Gastrocnemius medialis (tissue), 4 donors: ENCODE measurements at regions not wholly inside any gene's neighbourhood (a gene's known extent, or its start where the extent isn't known, plus 50 kb on each side); places are given as distances from the start of the nearest gene placed in this dataset.
A peak's percentile ranks its signal among the peaks of the same experiment; 100 is the strongest.

Experiments
- ATAC-seq, 2 donors: fragments of 150-250 bp; one replicate each; pipeline ENCODE4 v1.9.1; 2016
- DNase-seq, 2 donors: peaks; one replicate each; pipeline ENCODE4 v3.0.0-alpha.2; 2019
- H3K27ac ChIP-seq, 4 donors: fragments of 200-600 bp; sonication (generic); 1 replicate in 1 of 4; 2 replicates in 3 of 4; pipeline ENCODE4 v1.5.1; 2016 to 2018; ENCODE audit warnings: mild to moderate bottlenecking in 2 of 4, moderate library complexity in 1 of 4
- H3K27me3 ChIP-seq, 3 donors: fragments of 200-600 bp; sonication (generic) in 2 of 3; 1 replicate in 1 of 3; 2 replicates in 2 of 3; pipeline versions ENCODE4 v1.5.1 to v1.6.0; 2016 to 2019; ENCODE audit warnings: mild to moderate bottlenecking in 1 of 3, moderate library complexity in 1 of 3
- H3K36me3 ChIP-seq, 2 donors: fragments of 200-600 bp; sonication (generic) in 1 of 2; one replicate each; pipeline ENCODE4 v1.5.1; 2017 to 2018
- H3K4me1 ChIP-seq, 2 donors: fragments of 200-600 bp; sonication (generic) in 1 of 2; one replicate each; pipeline ENCODE4 v1.5.1; 2016 to 2017; ENCODE audit warnings: mild to moderate bottlenecking in 2 of 2
- H3K4me3 ChIP-seq, 4 donors: fragments of 200-600 bp; sonication (generic) in 3 of 4; 1 replicate in 1 of 4; 2 replicates in 3 of 4; pipeline ENCODE4 v1.5.1; 2016 to 2019; ENCODE audit warnings: mild to moderate bottlenecking in 2 of 4
- H3K9me3 ChIP-seq, 3 donors: fragments of 200-600 bp; sonication (generic) in 2 of 3; 1 replicate in 1 of 3; 2 replicates in 2 of 3; pipeline ENCODE4 v1.5.1; 2016 to 2019
- POLR2A ChIP-seq, 2 donors: fragments of 450-650 bp; IDR thresholded peaks; one replicate each; pipeline ENCODE4 v1.6.1; 2017; ENCODE audit warnings: antibody characterized with exemption in 2 of 2, mild to moderate bottlenecking in 2 of 2, moderate library complexity in 2 of 2
- in situ Hi-C, 4 donors: fragments of 200-750 bp; cut with MboI; loops; one replicate each; pipeline versions ENCODE4 v1.15.0 to v1.8.0; 2017; ENCODE audit warnings: low sequenced_read_pairs in 4 of 4
- intact Hi-C: fragments of 100-400 bp; cut with DNase I; formaldehyde crosslinking; loops from one replicate; pipeline ENCODE4 v1.15.1; 2023; ENCODE audit warnings: low total_unique reads
- TF ChIP-seq, protein P1 (sequence below), 5 experiments: fragments of 450-650 bp in 3 of 5; fragments of 200-600 bp in 2 of 5; sonication (generic) in 2 of 5; IDR thresholded peaks in 4 of 5; conservative IDR thresholded peaks in 1 of 5; 1 replicate in 4 of 5; 2 replicates in 1 of 5; pipeline ENCODE4 v1.5.1; 2016 to 2019; ENCODE audit warnings: antibody characterized with exemption in 5 of 5, mild to moderate bottlenecking in 3 of 5, moderate library complexity in 3 of 5

DNA sequence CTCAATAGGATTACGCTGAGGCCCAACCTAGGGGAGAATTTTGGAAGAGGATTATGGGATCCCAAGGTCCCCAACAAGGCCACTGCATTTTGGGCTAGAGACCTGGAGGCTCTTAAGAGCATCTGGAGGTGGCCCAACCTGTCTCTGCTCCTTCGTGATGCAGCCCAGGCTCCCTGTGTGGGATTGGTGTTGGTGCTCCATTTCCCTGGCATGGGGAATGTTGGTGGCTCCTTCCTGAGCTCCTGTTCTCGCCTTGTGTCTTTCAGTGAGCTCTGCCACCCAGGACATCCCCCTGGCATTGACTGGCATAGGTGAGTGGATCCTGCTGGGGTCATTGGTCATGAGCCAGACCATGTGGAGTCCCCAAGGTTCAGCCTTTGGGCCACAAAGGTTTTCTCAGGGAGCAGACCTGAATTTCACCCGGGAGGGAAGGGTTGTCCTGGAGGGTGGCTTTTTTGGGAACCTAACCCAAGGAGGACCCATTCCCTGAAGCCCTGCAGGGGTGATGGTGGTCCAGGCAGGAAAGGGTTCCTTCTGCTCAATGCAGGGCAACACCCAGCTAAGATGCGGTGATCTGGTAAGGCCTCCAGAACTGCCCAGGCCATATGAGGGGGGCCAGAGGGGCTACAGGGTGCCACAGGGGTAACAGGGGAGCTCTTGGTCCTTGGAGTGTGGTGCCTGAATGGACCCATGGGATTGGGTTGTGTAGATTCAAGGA lies 202.5 kb downstream of the UBE3A start:
- ATAC-seq: no peak
- H3K4me1 ChIP-seq: no peaks in the 10 kb centered on the region

DNA sequence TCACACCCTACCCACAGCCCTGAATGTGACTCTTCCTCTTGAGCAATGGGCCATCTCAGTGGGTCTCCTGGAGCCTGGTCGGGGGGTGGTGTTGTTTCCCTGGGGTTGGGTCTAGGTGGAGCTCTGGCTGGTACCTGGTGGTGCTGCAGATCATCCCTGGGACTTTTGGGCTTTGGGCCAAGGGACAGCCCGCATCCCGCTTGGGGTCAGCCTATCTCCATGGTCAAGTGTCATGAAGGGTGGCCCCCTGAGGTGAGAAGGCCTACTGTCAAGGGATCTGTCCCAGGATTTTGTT lies 202.0 kb downstream of the UBE3A start:
- no peaks in the 10 kb centered on the region for H3K27me3 ChIP-seq
- TF ChIP-seq POLR2A (IDR thresholded peaks at IDR 0.05): no peak
- TF ChIP-seq, protein P1, sequence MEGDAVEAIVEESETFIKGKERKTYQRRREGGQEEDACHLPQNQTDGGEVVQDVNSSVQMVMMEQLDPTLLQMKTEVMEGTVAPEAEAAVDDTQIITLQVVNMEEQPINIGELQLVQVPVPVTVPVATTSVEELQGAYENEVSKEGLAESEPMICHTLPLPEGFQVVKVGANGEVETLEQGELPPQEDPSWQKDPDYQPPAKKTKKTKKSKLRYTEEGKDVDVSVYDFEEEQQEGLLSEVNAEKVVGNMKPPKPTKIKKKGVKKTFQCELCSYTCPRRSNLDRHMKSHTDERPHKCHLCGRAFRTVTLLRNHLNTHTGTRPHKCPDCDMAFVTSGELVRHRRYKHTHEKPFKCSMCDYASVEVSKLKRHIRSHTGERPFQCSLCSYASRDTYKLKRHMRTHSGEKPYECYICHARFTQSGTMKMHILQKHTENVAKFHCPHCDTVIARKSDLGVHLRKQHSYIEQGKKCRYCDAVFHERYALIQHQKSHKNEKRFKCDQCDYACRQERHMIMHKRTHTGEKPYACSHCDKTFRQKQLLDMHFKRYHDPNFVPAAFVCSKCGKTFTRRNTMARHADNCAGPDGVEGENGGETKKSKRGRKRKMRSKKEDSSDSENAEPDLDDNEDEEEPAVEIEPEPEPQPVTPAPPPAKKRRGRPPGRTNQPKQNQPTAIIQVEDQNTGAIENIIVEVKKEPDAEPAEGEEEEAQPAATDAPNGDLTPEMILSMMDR (IDR thresholded peaks at IDR 0.05 in 4 of 5, conservative IDR thresholded peaks at IDR 0.05 in 1 of 5): no peak
- in situ Hi-C loops: no loop called here
- no peak for DNase-seq
- ATAC-seq: no peak
- H3K27ac ChIP-seq: no peak overlapping the region
- intact Hi-C loops: no loop called here
- no peak overlapping the region for H3K4me3 ChIP-seq
- H3K4me1 ChIP-seq: no peaks in the 10 kb centered on the region
- no peaks in the 10 kb centered on the region for H3K36me3 ChIP-seq
- H3K9me3 ChIP-seq: no peaks in the 10 kb centered on the region

More for the DNA sequence above, 202.5 kb downstream of the UBE3A start:
- TF ChIP-seq POLR2A (IDR thresholded peaks at IDR 0.05): no peak
- Histone ChIP-seq H3K27me3 (no peaks in the 10 kb centered on the region), H3K36me3 (no peaks in the 10 kb centered on the region), H3K27ac (no peak overlapping the region), H3K4me3 (no peak overlapping the region), H3K9me3 (no peaks in the 10 kb centered on the region)
- intact Hi-C loops (no loop called here), in situ Hi-C loops (no loop called here)
- DNase-seq: no peak

GRCh38 chr15:25237291-25237978 lies 201.4 kb downstream of the UBE3A start:
- intact Hi-C loops (no loop called here), in situ Hi-C loops (no loop called here)
- H3K9me3 ChIP-seq: no peaks in the 10 kb centered on the region
- no peaks in the 10 kb centered on the region for H3K4me1 ChIP-seq
- TF ChIP-seq POLR2A (IDR thresholded peaks at IDR 0.05): no peak
- TF ChIP-seq, protein P1 (IDR thresholded peaks at IDR 0.05 in 4 of 5, conservative IDR thresholded peaks at IDR 0.05 in 1 of 5): no peak
- DNase-seq (no peak), ATAC-seq (no peak)
- no peaks in the 10 kb centered on the region for H3K27me3 ChIP-seq
- no peaks in the 10 kb centered on the region for H3K36me3 ChIP-seq
- H3K27ac ChIP-seq: no peak overlapping the region
- H3K4me3 ChIP-seq: no peak overlapping the region

DNA sequence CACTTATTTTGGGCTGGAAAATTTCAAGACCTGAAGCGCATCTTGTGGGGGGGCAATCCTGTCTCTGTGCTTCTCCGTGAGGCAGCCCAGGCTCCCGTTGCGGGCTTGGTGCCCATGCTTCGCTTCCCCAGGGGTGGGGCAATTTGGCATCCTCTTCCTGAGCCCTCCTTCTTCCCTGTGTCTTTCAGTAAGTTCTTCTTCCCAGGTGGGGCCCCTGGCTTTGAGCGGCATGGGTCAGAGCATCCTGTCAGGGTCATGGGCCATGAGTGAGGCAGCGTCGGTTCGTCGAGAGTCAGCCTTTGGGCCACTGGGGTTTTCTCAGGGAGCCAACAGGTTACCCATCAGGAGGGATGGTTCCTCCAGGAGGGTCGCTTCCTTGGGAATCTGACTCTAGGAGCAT lies 200.7 kb downstream of the UBE3A start:
- no peaks in the 10 kb centered on the region for H3K27me3 ChIP-seq
- H3K9me3 ChIP-seq: no peaks in the 10 kb centered on the region
- no peak overlapping the region for H3K4me3 ChIP-seq
- H3K4me1 ChIP-seq: no peaks in the 10 kb centered on the region
- TF ChIP-seq POLR2A (IDR thresholded peaks at IDR 0.05): no peak
- intact Hi-C loops: no loop called here
- no peaks in the 10 kb centered on the region for H3K36me3 ChIP-seq
- ATAC-seq (no peak), DNase-seq (no peak)
- in situ Hi-C loops: no loop called here
- no peak overlapping the region for H3K27ac ChIP-seq

DNA sequence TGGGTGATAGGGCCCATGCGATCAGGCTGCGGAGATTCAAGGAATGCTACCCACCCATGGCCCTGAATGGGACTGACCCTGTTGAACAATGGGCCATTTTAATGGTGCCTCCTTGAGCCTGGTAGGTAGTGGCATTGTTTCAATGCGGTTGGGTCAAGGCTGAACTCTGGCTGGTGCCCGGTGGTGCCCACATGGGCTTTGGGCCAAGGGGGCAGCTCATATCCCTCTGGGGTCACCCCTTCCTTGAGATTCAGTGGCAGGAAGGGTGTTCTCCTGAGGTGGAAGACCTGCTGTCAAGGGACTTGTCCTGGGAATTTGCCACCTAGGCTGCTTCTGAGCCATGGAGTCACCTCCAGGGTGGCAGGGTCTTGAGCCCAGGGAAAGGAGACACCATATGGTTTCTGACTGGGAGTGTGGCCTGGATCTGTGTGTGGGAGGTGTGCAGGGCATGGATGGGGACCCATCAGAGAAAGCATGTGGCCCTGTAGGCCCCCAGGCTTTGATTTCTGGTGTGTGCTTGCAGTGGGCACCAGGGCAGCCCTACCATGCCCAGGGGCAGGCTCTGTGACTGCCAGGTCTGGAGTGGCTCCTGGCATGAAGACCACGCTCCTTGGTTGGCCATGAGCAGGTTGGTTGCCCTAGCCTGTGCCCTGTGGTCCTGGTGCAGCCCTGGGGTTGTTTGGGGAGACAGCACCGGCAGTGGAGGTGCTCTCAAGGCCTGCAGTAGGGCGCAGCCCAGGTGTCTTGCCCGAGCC lies 199.9 kb downstream of the UBE3A start:
- Histone ChIP-seq H3K36me3 (no peaks in the 10 kb centered on the region), H3K27me3 (no peaks in the 10 kb centered on the region), H3K27ac (no peak overlapping the region), H3K4me1 (no peaks in the 10 kb centered on the region), H3K4me3 (no peak overlapping the region), H3K9me3 (no peaks in the 10 kb centered on the region)
- ATAC-seq: no peak
- DNase-seq: peak in 1 of 2 donors; percentile 1
- in situ Hi-C loops (no loop called here), intact Hi-C loops (no loop called here)
- TF ChIP-seq, protein P1 (IDR thresholded peaks at IDR 0.05 in 4 of 5, conservative IDR thresholded peaks at IDR 0.05 in 1 of 5): no peak
- TF ChIP-seq POLR2A (IDR thresholded peaks at IDR 0.05): no peak
